GM12892 (cell line): ENCODE measurements at regions not wholly inside any gene's neighbourhood (a gene's known extent, or its start where the extent isn't known, plus 50 kb on each side); places are given as distances from the start of the nearest gene placed in this dataset.

Source experiments
- POLR2A ChIP-seq: IDR thresholded peaks from 2 replicates; pipeline ENCODE4 v1.6.1; 2011; ENCODE audit warnings: low read depth, low read length, control low read depth
- TAF1 ChIP-seq: IDR thresholded peaks from 2 replicates; pipeline ENCODE4 v1.6.1; 2011; ENCODE audit warnings: low read depth, mild to moderate bottlenecking, control low read depth, low read length, borderline replicate concordance

- TF ChIP-seq POLR2A, result no peak
- TF ChIP-seq TAF1, result no peak
Measured at GRCh38 chr17:13441873-13442272, 159.9 kb downstream of the HS3ST3A1 start.
